ENCODE measurements at regions not wholly inside any gene's neighbourhood (a gene's known extent, or its start where the extent isn't known, plus 50 kb on each side); places are given as distances from the start of the nearest gene placed in this dataset.
"Not testable (repeated sequence)": the region's sequence is repeated elsewhere in the genome, so short reads cannot be mapped to it uniquely, and the experiment has no call there.

DNA sequence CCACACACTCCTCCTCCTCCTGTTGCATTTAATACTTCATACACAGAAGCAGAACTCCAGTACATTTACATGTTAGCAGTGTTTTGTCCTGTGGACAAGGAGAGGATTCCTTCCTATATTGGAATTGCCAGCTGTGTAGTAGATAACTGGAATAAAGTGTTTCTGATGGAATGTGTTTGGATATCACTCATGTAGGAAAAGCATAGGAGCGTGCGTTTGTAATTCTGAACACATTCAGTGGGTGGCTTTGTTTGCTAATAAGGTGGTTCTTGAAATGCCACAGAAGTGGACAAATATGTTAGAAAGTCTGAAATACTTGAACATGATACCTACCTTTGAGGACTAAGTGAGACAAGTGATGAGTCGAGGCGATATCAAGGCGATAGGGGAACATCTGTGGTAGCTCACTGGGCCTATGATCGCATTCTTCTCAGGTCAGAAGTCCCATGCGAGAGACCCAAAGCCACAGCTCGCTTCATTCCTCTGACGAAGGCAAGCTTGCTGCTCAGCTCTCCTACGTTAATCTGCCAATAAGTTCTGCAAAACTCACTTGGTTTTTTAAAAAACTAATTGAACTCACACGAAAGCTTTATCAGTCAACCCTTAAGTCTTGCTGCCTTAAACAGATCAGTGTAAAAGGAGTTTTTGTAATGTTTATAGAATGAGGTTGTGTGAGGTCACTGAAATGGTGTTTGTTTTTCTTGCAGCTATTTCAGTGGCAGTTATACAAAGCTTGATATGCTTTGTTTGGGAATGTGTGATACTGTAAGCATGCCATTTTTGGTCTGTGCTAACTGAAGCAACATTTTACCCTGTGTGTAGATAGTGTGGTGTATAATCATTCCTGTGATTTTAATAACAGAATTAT, 159.9 kb downstream of the SOX4 start:
- TF ChIP-seq POLR2AphosphoS5 (IDR thresholded peaks at IDR 0.05) (no peak), EP300 (IDR thresholded peaks at IDR 0.05) (no peak), POLR2A (IDR thresholded peaks at IDR 0.05; ENCODE audit: low read depth) (no peak)
- TF ChIP-seq, protein P1, sequence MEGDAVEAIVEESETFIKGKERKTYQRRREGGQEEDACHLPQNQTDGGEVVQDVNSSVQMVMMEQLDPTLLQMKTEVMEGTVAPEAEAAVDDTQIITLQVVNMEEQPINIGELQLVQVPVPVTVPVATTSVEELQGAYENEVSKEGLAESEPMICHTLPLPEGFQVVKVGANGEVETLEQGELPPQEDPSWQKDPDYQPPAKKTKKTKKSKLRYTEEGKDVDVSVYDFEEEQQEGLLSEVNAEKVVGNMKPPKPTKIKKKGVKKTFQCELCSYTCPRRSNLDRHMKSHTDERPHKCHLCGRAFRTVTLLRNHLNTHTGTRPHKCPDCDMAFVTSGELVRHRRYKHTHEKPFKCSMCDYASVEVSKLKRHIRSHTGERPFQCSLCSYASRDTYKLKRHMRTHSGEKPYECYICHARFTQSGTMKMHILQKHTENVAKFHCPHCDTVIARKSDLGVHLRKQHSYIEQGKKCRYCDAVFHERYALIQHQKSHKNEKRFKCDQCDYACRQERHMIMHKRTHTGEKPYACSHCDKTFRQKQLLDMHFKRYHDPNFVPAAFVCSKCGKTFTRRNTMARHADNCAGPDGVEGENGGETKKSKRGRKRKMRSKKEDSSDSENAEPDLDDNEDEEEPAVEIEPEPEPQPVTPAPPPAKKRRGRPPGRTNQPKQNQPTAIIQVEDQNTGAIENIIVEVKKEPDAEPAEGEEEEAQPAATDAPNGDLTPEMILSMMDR (IDR thresholded peaks at IDR 0.05) = no peak

DNA sequence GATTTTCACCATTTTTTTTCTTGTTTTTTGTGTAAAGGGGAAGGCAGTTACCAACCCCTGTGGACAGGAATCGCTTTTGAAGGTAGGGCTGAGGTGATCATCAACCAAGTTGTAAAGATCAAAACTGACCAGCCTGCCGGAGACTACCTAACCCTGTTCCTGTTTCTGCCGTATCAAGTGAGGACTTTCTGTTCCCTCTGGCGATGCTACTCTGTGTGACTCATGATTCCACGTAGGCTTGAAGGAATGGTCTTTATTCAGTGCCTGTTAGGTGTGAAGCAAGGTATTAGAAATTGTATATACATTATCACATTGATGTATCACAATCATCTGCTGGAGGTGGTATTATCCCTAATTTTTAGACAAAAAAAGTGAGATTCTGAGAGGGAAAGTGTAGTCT, 161.3 kb downstream of the SOX4 start:
- peak; percentile 53 for DNase-seq (ENCODE audit: extremely low spot score)
- Histone ChIP-seq H3K27ac (replicated peaks in 1 of 4) (peak overlapping the region; percentile 45 to 60 (median 58)), H3K36me3 (no peaks in the 10 kb centered on the region), H3K9me3 (no peaks in the 10 kb centered on the region), H3K4me3 (no peak overlapping the region), H3K27me3 (no peaks in the 10 kb centered on the region), H3K4me1 (peaks cover 10 to 43% (median 29%) of the 10 kb centered on the region in 4 donors)
- TF ChIP-seq EP300 (IDR thresholded peaks at IDR 0.05) (peak; percentile 70), POLR2AphosphoS5 (IDR thresholded peaks at IDR 0.05) (peak; percentile 77 to 82), POLR2A (IDR thresholded peaks at IDR 0.05; ENCODE audit: low read depth) (no peak)
- TF ChIP-seq, protein P1 (IDR thresholded peaks at IDR 0.05) = no peak
- 55% methylated on average over 5 of the region's 5 CpGs for WGBS
- intact Hi-C loops (cut with DNase I) = no loop called here

More for the DNA sequence above, 159.9 kb downstream of the SOX4 start:
- intact Hi-C loops (cut with DNase I) = no loop called here
- Histone ChIP-seq H3K4me3 (no peak overlapping the region), H3K27ac (replicated peaks in 1 of 4) (peak overlapping the region; percentile 45 to 60 (median 58)), H3K27me3 (no peaks in the 10 kb centered on the region), H3K36me3 (no peaks in the 10 kb centered on the region), H3K4me1 (peaks cover 10 to 45% (median 38%) of the 10 kb centered on the region in 4 donors), H3K9me3 (no peaks in the 10 kb centered on the region)
- DNase-seq (ENCODE audit: extremely low spot score) = peak; percentile 72
- 52% methylated on average over 11 of the region's 11 CpGs for WGBS

DNA sequence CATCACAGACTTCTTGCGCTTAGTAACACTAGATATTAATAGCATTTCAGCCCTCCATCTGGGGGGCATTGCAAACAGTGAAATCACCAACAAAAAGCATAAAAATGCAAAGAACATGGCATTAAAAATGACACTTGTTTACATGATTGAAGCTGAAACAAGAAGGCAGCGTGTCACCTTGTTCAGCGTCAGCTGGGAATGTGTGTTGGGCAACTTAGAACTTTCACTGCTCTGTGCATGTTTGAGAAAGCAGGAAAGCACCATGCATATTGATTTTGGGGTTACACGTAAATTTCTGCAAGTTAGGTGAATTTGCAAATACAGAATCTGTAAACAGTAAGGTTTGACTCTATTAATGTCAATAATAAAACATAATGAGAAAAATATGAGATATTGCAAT, 162.9 kb downstream of the SOX4 start:
- Histone ChIP-seq H3K4me3 (no peak overlapping the region), H3K27ac (replicated peaks in 1 of 4) (no peak overlapping the region), H3K9me3 (no peaks in the 10 kb centered on the region), H3K4me1 (peaks cover 10 to 37% (median 29%) of the 10 kb centered on the region in 4 donors), H3K36me3 (peaks cover 0 to 6% (median 0%) of the 10 kb centered on the region in 4 donors), H3K27me3 (no peaks in the 10 kb centered on the region)
- intact Hi-C loops (cut with DNase I) = no loop called here
- TF ChIP-seq POLR2AphosphoS5 (IDR thresholded peaks at IDR 0.05) = no peak
- no peak for TF ChIP-seq EP300 (IDR thresholded peaks at IDR 0.05)
- DNase-seq (ENCODE audit: extremely low spot score) = no peak
- WGBS = 89% methylated on average over 4 of the region's 4 CpGs

DNA sequence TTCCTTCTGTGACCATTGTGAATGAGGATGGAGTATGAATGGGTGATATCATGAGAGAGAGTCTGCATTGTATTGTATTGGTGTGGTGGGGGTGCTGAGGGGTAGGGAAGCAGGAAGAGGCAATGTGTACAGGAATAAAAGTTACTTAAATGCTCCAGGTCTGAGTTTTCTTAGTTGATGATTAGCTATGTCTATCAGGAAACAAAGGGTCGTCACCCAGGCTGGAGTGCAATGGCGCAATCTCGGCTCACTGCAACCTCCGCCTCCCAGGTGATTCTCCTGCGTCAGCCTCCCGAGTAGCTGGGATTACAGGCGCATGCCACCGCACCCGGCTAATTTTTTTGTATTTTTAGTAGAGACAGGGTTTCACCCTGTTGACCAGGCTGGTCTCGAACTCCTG, 163.8 kb downstream of the SOX4 start:
- H3K27ac ChIP-seq (replicated peaks in 1 of 4); intact Hi-C loops (cut with DNase I); H3K4me3 ChIP-seq; DNase-seq (ENCODE audit: extremely low spot score); H3K9me3 ChIP-seq; H3K36me3 ChIP-seq; H3K27me3 ChIP-seq: not testable (repeated sequence)
- H3K4me1 ChIP-seq = peaks cover 10 to 30% (median 28%) of the 10 kb centered on the region in 4 donors
- WGBS = 91% methylated on average over 10 of the region's 10 CpGs

DNA sequence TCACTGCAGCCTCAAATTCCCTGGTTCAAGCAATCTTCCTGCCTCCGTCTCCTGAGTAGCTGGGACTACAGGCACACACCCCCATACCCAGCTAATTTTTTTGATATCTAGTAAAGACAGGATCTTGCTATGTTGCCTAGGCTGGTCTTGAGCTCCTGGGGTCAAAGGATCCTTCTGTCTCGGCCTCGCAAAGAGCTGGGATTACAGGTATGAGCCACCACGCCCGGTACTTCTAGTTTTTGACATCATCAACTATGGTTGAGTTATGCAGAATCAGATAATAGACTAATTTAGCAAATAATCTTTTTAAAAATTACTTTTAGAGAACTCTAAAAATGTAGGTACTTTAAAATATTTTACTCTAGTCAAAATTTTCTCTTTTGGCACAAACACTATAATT, 166.2 kb downstream of the SOX4 start:
- WGBS = 100% methylated on average over 5 of the region's 5 CpGs
- TF ChIP-seq, protein P1 (IDR thresholded peaks at IDR 0.05) = no peak
- TF ChIP-seq POLR2A (IDR thresholded peaks at IDR 0.05; ENCODE audit: low read depth) = no peak
- no peak for TF ChIP-seq POLR2AphosphoS5 (IDR thresholded peaks at IDR 0.05)
- no peak for TF ChIP-seq EP300 (IDR thresholded peaks at IDR 0.05)

DNA sequence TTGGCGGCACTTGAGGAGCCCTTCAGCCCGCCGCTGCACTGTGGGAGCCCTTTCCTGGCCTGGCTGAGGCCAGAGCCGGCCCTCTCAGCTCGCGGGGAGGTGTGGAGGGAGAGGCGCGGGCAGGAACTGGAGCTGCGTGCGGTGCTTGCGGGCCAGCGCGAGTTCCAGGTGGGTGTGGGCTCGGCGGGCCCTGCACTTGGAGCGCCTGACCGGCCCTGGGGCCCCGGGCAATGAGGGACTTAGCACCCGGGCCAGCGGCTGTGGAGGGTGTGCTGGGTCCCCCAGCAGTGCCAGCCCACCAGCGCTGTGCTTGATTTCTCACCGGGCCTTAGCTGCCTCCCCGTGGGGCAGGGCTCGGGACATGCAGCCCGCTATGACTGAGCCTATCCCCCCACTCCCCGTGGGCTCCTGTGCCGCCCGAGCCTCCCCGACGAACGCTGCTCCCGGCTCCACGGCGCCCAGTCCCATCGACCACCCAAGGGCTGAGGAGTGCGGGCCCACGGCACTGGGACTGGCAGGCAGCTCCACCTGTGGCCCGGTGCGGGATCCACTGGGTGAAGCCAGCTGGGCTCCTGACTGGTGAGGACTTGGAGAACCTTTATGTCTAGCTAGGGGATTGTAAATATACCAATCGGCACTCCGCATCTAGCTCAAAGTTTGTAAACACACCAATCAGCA, 167.6 kb downstream of the SOX4 start:
- intact Hi-C loops (cut with DNase I); DNase-seq (ENCODE audit: extremely low spot score); H3K36me3 ChIP-seq; H3K9me3 ChIP-seq; H3K27me3 ChIP-seq; H3K27ac ChIP-seq (replicated peaks in 1 of 4); H3K4me3 ChIP-seq; H3K4me1 ChIP-seq: not testable (repeated sequence)
- WGBS = 98% methylated on average over 25 of the region's 41 CpGs

More for the DNA sequence above, 166.2 kb downstream of the SOX4 start:
- Histone ChIP-seq H3K27ac (replicated peaks in 1 of 4) (no peak overlapping the region), H3K9me3 (no peaks in the 10 kb centered on the region), H3K36me3 (peaks cover 0 to 6% (median 0%) of the 10 kb centered on the region in 4 donors), H3K4me3 (no peak overlapping the region), H3K4me1 (peaks cover 0 to 8% (median 5%) of the 10 kb centered on the region in 4 donors), H3K27me3 (no peaks in the 10 kb centered on the region)
- intact Hi-C loops (cut with DNase I) = no loop called here
- DNase-seq (ENCODE audit: extremely low spot score) = no peak

Measured in esophagus muscularis mucosa (tissue), 4 donors.